ENCODE measurements at regions not wholly inside any gene's neighbourhood (a gene's known extent, or its start where the extent isn't known, plus 50 kb on each side); places are given as distances from the start of the nearest gene placed in this dataset.
"Not testable (repeated sequence)": the region's sequence is repeated elsewhere in the genome, so short reads cannot be mapped to it uniquely, and the experiment has no call there.

GRCh38 chr1:163645676-163646075 is 323.9 kb downstream of the NUF2 start:
- H3K27ac ChIP-seq (ENCODE audit: low read depth in 1 of 2, low read length in 2 of 2); H3K27me3 ChIP-seq (ENCODE audit: control insufficient read depth in 1 of 2, insufficient read depth in 2 of 2, low read length in 1 of 2); ATAC-seq (ENCODE audit: low FRiP score); H3K4me3 ChIP-seq (ENCODE audit: low read length in 2 of 2); H3K36me3 ChIP-seq (ENCODE audit: control insufficient read depth in 1 of 2, insufficient read depth in 2 of 2, low read length in 1 of 2); H3K4me1 ChIP-seq (ENCODE audit: control insufficient read depth in 1 of 2, insufficient read depth in 2 of 2, low read length in 2 of 2); intact Hi-C loops (cut with DNase I); H3K9me3 ChIP-seq (ENCODE audit: control insufficient read depth, low read length); DNase-seq: not testable (repeated sequence)
- 93 to 94% methylated on average over 19 to 25 of the region's 25 CpGs for WGBS, 2 donors

- WGBS, 2 donors = 46 to 60% methylated on average over 4 of the region's 4 CpGs
- ATAC-seq (ENCODE audit: low FRiP score) (no peak), DNase-seq (no peak)
- Histone ChIP-seq H3K4me1 (ENCODE audit: control insufficient read depth in 1 of 2, insufficient read depth in 2 of 2, low read length in 2 of 2) (no peaks in the 10 kb centered on the region), H3K9me3 (ENCODE audit: control insufficient read depth, low read length) (no peaks in the 10 kb centered on the region), H3K36me3 (ENCODE audit: control insufficient read depth in 1 of 2, insufficient read depth in 2 of 2, low read length in 1 of 2) (no peaks in the 10 kb centered on the region), H3K27ac (ENCODE audit: low read depth in 1 of 2, low read length in 2 of 2) (no peak overlapping the region), H3K27me3 (ENCODE audit: control insufficient read depth in 1 of 2, insufficient read depth in 2 of 2, low read length in 1 of 2) (no peaks in the 10 kb centered on the region), H3K4me3 (ENCODE audit: low read length in 2 of 2) (no peak overlapping the region)
- intact Hi-C loops (cut with DNase I) = no loop called here
Measured at GRCh38 chr1:163650624-163651023, 328.9 kb downstream of the NUF2 start.

- no peaks in the 10 kb centered on the region for H3K27me3 ChIP-seq (ENCODE audit: control insufficient read depth in 1 of 2, insufficient read depth in 2 of 2, low read length in 1 of 2)
- H3K36me3 ChIP-seq (ENCODE audit: control insufficient read depth in 1 of 2, insufficient read depth in 2 of 2, low read length in 1 of 2) = no peaks in the 10 kb centered on the region
- no peaks in the 10 kb centered on the region for H3K4me1 ChIP-seq (ENCODE audit: control insufficient read depth in 1 of 2, insufficient read depth in 2 of 2, low read length in 2 of 2)
- H3K4me3 ChIP-seq (ENCODE audit: low read length in 2 of 2) = no peak overlapping the region
- intact Hi-C loops (cut with DNase I) = no loop called here
- H3K27ac ChIP-seq (ENCODE audit: low read depth in 1 of 2, low read length in 2 of 2) = no peak overlapping the region
- DNase-seq = no peak
- ATAC-seq (ENCODE audit: low FRiP score) = no peak
- H3K9me3 ChIP-seq (ENCODE audit: control insufficient read depth, low read length) = no peaks in the 10 kb centered on the region
Measured at GRCh38 chr1:163652441-163652840, 330.7 kb downstream of the NUF2 start.

- no peak for DNase-seq
- Histone ChIP-seq H3K4me3 (ENCODE audit: low read length in 2 of 2) (no peak overlapping the region), H3K36me3 (ENCODE audit: control insufficient read depth in 1 of 2, insufficient read depth in 2 of 2, low read length in 1 of 2) (no peaks in the 10 kb centered on the region), H3K4me1 (ENCODE audit: control insufficient read depth in 1 of 2, insufficient read depth in 2 of 2, low read length in 2 of 2) (no peaks in the 10 kb centered on the region), H3K27ac (ENCODE audit: low read depth in 1 of 2, low read length in 2 of 2) (no peak overlapping the region), H3K9me3 (ENCODE audit: control insufficient read depth, low read length) (no peaks in the 10 kb centered on the region), H3K27me3 (ENCODE audit: control insufficient read depth in 1 of 2, insufficient read depth in 2 of 2, low read length in 1 of 2) (no peaks in the 10 kb centered on the region)
- intact Hi-C loops (cut with DNase I) = no loop called here
- ATAC-seq (ENCODE audit: low FRiP score) = no peak
Measured at GRCh38 chr1:163655565-163655964, 333.8 kb downstream of the NUF2 start.

GRCh38 chr1:163656095-163656759 is 334.5 kb downstream of the NUF2 start:
- H3K27me3 ChIP-seq (ENCODE audit: control insufficient read depth in 1 of 2, insufficient read depth in 2 of 2, low read length in 1 of 2) = no peaks in the 10 kb centered on the region
- no peak for DNase-seq
- no peak for ATAC-seq (ENCODE audit: low FRiP score)
- no peaks in the 10 kb centered on the region for H3K9me3 ChIP-seq (ENCODE audit: control insufficient read depth, low read length)
- WGBS, 2 donors = 32 to 41% methylated on average over 4 of the region's 4 CpGs
- H3K27ac ChIP-seq (ENCODE audit: low read depth in 1 of 2, low read length in 2 of 2) = no peak overlapping the region
- intact Hi-C loops (cut with DNase I) = no loop called here
- no peaks in the 10 kb centered on the region for H3K4me1 ChIP-seq (ENCODE audit: control insufficient read depth in 1 of 2, insufficient read depth in 2 of 2, low read length in 2 of 2)
- no peaks in the 10 kb centered on the region for H3K36me3 ChIP-seq (ENCODE audit: control insufficient read depth in 1 of 2, insufficient read depth in 2 of 2, low read length in 1 of 2)
- no peak overlapping the region for H3K4me3 ChIP-seq (ENCODE audit: low read length in 2 of 2)

- H3K36me3 ChIP-seq (ENCODE audit: control insufficient read depth in 1 of 2, insufficient read depth in 2 of 2, low read length in 1 of 2) = no peaks in the 10 kb centered on the region
- H3K4me3 ChIP-seq (ENCODE audit: low read length in 2 of 2) = no peak overlapping the region
- H3K27me3 ChIP-seq (ENCODE audit: control insufficient read depth in 1 of 2, insufficient read depth in 2 of 2, low read length in 1 of 2) = no peaks in the 10 kb centered on the region
- H3K4me1 ChIP-seq (ENCODE audit: control insufficient read depth in 1 of 2, insufficient read depth in 2 of 2, low read length in 2 of 2) = no peaks in the 10 kb centered on the region
- DNase-seq (no peak), ATAC-seq (ENCODE audit: low FRiP score) (no peak)
- 50 to 70% methylated on average over 3 of the region's 3 CpGs for WGBS, 2 donors
- intact Hi-C loops (cut with DNase I) = no loop called here
- no peaks in the 10 kb centered on the region for H3K9me3 ChIP-seq (ENCODE audit: control insufficient read depth, low read length)
- H3K27ac ChIP-seq (ENCODE audit: low read depth in 1 of 2, low read length in 2 of 2) = no peak overlapping the region
Measured at GRCh38 chr1:163657719-163658118, 336.0 kb downstream of the NUF2 start.

GRCh38 chr1:163661391-163661790 is 339.6 kb downstream of the NUF2 start:
- ATAC-seq (ENCODE audit: low FRiP score) (no peak), DNase-seq (no peak)
- WGBS, 2 donors = 19 to 38% methylated on average over 8 of the region's 8 CpGs
- intact Hi-C loops (cut with DNase I) = no loop called here
- Histone ChIP-seq H3K9me3 (ENCODE audit: control insufficient read depth, low read length) (no peaks in the 10 kb centered on the region), H3K27me3 (ENCODE audit: control insufficient read depth in 1 of 2, insufficient read depth in 2 of 2, low read length in 1 of 2) (no peaks in the 10 kb centered on the region), H3K36me3 (ENCODE audit: control insufficient read depth in 1 of 2, insufficient read depth in 2 of 2, low read length in 1 of 2) (no peaks in the 10 kb centered on the region), H3K27ac (ENCODE audit: low read depth in 1 of 2, low read length in 2 of 2) (no peak overlapping the region), H3K4me3 (ENCODE audit: low read length in 2 of 2) (no peak overlapping the region), H3K4me1 (ENCODE audit: control insufficient read depth in 1 of 2, insufficient read depth in 2 of 2, low read length in 2 of 2) (no peaks in the 10 kb centered on the region)

- 58 to 60% methylated on average over 6 of the region's 6 CpGs for WGBS, 2 donors
- ATAC-seq (ENCODE audit: low FRiP score) = no peak
- intact Hi-C loops (cut with DNase I) = no loop called here
- peaks cover 0 to 5% of the 10 kb centered on the region in 2 donors for H3K27me3 ChIP-seq (ENCODE audit: control insufficient read depth in 1 of 2, insufficient read depth in 2 of 2, low read length in 1 of 2)
- no peaks in the 10 kb centered on the region for H3K9me3 ChIP-seq (ENCODE audit: control insufficient read depth, low read length)
- H3K4me3 ChIP-seq (ENCODE audit: low read length in 2 of 2) = no peak overlapping the region
- no peak overlapping the region for H3K27ac ChIP-seq (ENCODE audit: low read depth in 1 of 2, low read length in 2 of 2)
- no peaks in the 10 kb centered on the region for H3K4me1 ChIP-seq (ENCODE audit: control insufficient read depth in 1 of 2, insufficient read depth in 2 of 2, low read length in 2 of 2)
- no peak for DNase-seq
- no peaks in the 10 kb centered on the region for H3K36me3 ChIP-seq (ENCODE audit: control insufficient read depth in 1 of 2, insufficient read depth in 2 of 2, low read length in 1 of 2)
Measured at GRCh38 chr1:163664671-163665335, 343.0 kb downstream of the NUF2 start.

GRCh38 chr1:163668472-163668871 is 346.7 kb downstream of the NUF2 start:
- Histone ChIP-seq H3K27me3 (ENCODE audit: control insufficient read depth in 1 of 2, insufficient read depth in 2 of 2, low read length in 1 of 2) (peaks cover 0 to 5% of the 10 kb centered on the region in 2 donors), H3K9me3 (ENCODE audit: control insufficient read depth, low read length) (no peaks in the 10 kb centered on the region), H3K4me3 (ENCODE audit: low read length in 2 of 2) (no peak overlapping the region), H3K36me3 (ENCODE audit: control insufficient read depth in 1 of 2, insufficient read depth in 2 of 2, low read length in 1 of 2) (no peaks in the 10 kb centered on the region), H3K27ac (ENCODE audit: low read depth in 1 of 2, low read length in 2 of 2) (no peak overlapping the region), H3K4me1 (ENCODE audit: control insufficient read depth in 1 of 2, insufficient read depth in 2 of 2, low read length in 2 of 2) (no peaks in the 10 kb centered on the region)
- WGBS, 2 donors = 75 to 82% methylated on average over 2 of the region's 2 CpGs
- DNase-seq (no peak), ATAC-seq (ENCODE audit: low FRiP score) (no peak)
- intact Hi-C loops (cut with DNase I) = no loop called here
